HG03066 (cell line): ENCODE measurements at regions not wholly inside any gene's neighbourhood (a gene's known extent, or its start where the extent isn't known, plus 50 kb on each side); places are given as distances from the start of the nearest gene placed in this dataset.
"Not testable (repeated sequence)": the region's sequence is repeated elsewhere in the genome, so short reads cannot be mapped to it uniquely, and the experiment has no call there.

Source experiments
- ATAC-seq: cut with Tn5 transposase; IDR thresholded peaks from one replicate; pipeline ENCODE4 v1.9.1; 2021; ENCODE audit warnings: low read depth; ENCODE audit not compliant: unreplicated experiment

- ATAC-seq = no peak
Measured at GRCh38 chr4:32697281-32697814, 1977.2 kb downstream of the PCDH7 start.

GRCh38 chr4:32700838-32701237 is 1980.7 kb downstream of the PCDH7 start:
- no peak for ATAC-seq

GRCh38 chr4:32706893-32707292 is 1986.7 kb downstream of the PCDH7 start:
- ATAC-seq = no peak

- not testable (repeated sequence) for ATAC-seq
Measured at GRCh38 chr4:32716090-32716620, 1996.0 kb downstream of the PCDH7 start.

- ATAC-seq = no peak
Measured at GRCh38 chr4:32735856-32736590, 2015.9 kb downstream of the PCDH7 start.

- no peak for ATAC-seq
Measured at GRCh38 chr4:32744211-32744610, 2024.0 kb downstream of the PCDH7 start.

- no peak for ATAC-seq
Measured at GRCh38 chr4:32745351-32745750, 2025.2 kb downstream of the PCDH7 start.

- ATAC-seq = no peak
Measured at GRCh38 chr4:32748061-32748460, 2027.9 kb downstream of the PCDH7 start.

GRCh38 chr4:32748498-32748897 is 2028.3 kb downstream of the PCDH7 start:
- no peak for ATAC-seq

- no peak for ATAC-seq
Measured at GRCh38 chr4:32752962-32753361, 2032.8 kb downstream of the PCDH7 start.

GRCh38 chr4:32768664-32769389 is 2048.7 kb downstream of the PCDH7 start:
- ATAC-seq = no peak

- no peak for ATAC-seq
Measured at GRCh38 chr4:32771491-32771890, 2051.3 kb downstream of the PCDH7 start.

- ATAC-seq = no peak
Measured at GRCh38 chr4:32775049-32775448, 2054.9 kb downstream of the PCDH7 start.

GRCh38 chr4:32776435-32777203 is 2056.4 kb downstream of the PCDH7 start:
- ATAC-seq = no peak

- ATAC-seq = no peak
Measured at GRCh38 chr4:32778025-32778424, 2057.9 kb downstream of the PCDH7 start.

- no peak for ATAC-seq
Measured at GRCh38 chr4:32778938-32779337, 2058.8 kb downstream of the PCDH7 start.

- no peak for ATAC-seq
Measured at GRCh38 chr4:32789026-32789608, 2068.9 kb downstream of the PCDH7 start.

- ATAC-seq = no peak
Measured at GRCh38 chr4:32790803-32791202, 2070.6 kb downstream of the PCDH7 start.

GRCh38 chr4:32798471-32799159 is 2078.4 kb downstream of the PCDH7 start:
- ATAC-seq = no peak

- ATAC-seq = no peak
Measured at GRCh38 chr4:32824336-32824735, 2104.2 kb downstream of the PCDH7 start.
